Stimulated activated CD4-positive, alpha-beta T cell treated with anti-CD3 and anti-CD28 coated beads, Interleukin-4, amount 100 ng/mL, for 4 hours (primary cell): ENCODE measurements at regions not wholly inside any gene's neighbourhood (a gene's known extent, or its start where the extent isn't known, plus 50 kb on each side); places are given as distances from the start of the nearest gene placed in this dataset.

ENCODE experiments used
- DNase-seq, 2 experiments: peaks; one replicate each; pipeline ENCODE4 v3.0.0-alpha.2; 2020

- DNase-seq: no peak
Measured at GRCh38 chr9:73470766-73471165, 319.1 kb downstream of the ANXA1 start.

- DNase-seq: no peak
Measured at GRCh38 chr9:73474002-73474600, 322.4 kb downstream of the ANXA1 start.

- DNase-seq: no peak
Measured at GRCh38 chr9:73474625-73475024, 323.0 kb downstream of the ANXA1 start.

- no peak for DNase-seq
Measured at GRCh38 chr9:73494894-73495293, 343.2 kb downstream of the ANXA1 start.

GRCh38 chr9:73497796-73498195 lies 346.1 kb downstream of the ANXA1 start:
- no peak for DNase-seq

GRCh38 chr9:73515216-73515615 lies 363.6 kb downstream of the ANXA1 start:
- DNase-seq: no peak

- DNase-seq: no peak
Measured at GRCh38 chr9:73523391-73523790, 371.7 kb downstream of the ANXA1 start.

GRCh38 chr9:73525350-73525749 lies 373.7 kb downstream of the ANXA1 start:
- DNase-seq: no peak

GRCh38 chr9:73527521-73527920 lies 375.9 kb downstream of the ANXA1 start:
- no peak for DNase-seq

- DNase-seq: no peak
Measured at GRCh38 chr9:73528926-73529325, 377.3 kb downstream of the ANXA1 start.

- DNase-seq: no peak
Measured at GRCh38 chr9:73529666-73530065, 378.0 kb downstream of the ANXA1 start.

- no peak for DNase-seq
Measured at GRCh38 chr9:73531051-73531532, 379.4 kb downstream of the ANXA1 start.

- no peak for DNase-seq
Measured at GRCh38 chr9:73531658-73532057, 380.0 kb downstream of the ANXA1 start.

- no peak for DNase-seq
Measured at GRCh38 chr9:73532985-73533384, 381.3 kb downstream of the ANXA1 start.

- no peak for DNase-seq
Measured at GRCh38 chr9:73536403-73536802, 384.7 kb downstream of the ANXA1 start.

GRCh38 chr9:73537561-73537960 lies 385.9 kb downstream of the ANXA1 start:
- DNase-seq: no peak

GRCh38 chr9:73539881-73540390 lies 388.3 kb downstream of the ANXA1 start:
- no peak for DNase-seq

GRCh38 chr9:73541923-73542322 lies 390.3 kb downstream of the ANXA1 start:
- no peak for DNase-seq

- DNase-seq: no peak
Measured at GRCh38 chr9:73543727-73544126, 392.1 kb downstream of the ANXA1 start.

GRCh38 chr9:73548201-73548600 lies 396.5 kb downstream of the ANXA1 start:
- DNase-seq: no peak

- no peak for DNase-seq
Measured at GRCh38 chr9:73549991-73550390, 398.3 kb downstream of the ANXA1 start.

GRCh38 chr9:73553295-73553694 lies 401.6 kb downstream of the ANXA1 start:
- no peak for DNase-seq

- no peak for DNase-seq
Measured at GRCh38 chr9:73558471-73558870, 406.8 kb downstream of the ANXA1 start.

- DNase-seq: no peak
Measured at GRCh38 chr9:73565026-73565425, 413.4 kb downstream of the ANXA1 start.

- no peak for DNase-seq
Measured at GRCh38 chr9:73565833-73566465, 414.3 kb downstream of the ANXA1 start.
